ENCODE measurements at regions not wholly inside any gene's neighbourhood (a gene's known extent, or its start where the extent isn't known, plus 50 kb on each side); places are given as distances from the start of the nearest gene placed in this dataset.

GRCh38 chr15:100703032-100703578 is 100.7 kb downstream of the ASB7 start:
- DNase-seq (no peak), ATAC-seq (peak in 1 of 2 donors; percentile 52)
- intact Hi-C loops (cut with DNase I): no loop called here

- intact Hi-C loops (cut with DNase I): no loop called here
- DNase-seq (no peak), ATAC-seq (no peak)
Measured at GRCh38 chr15:100703671-100704070, 101.3 kb downstream of the ASB7 start.

- DNase-seq (no peak), ATAC-seq (peak in 1 of 2 donors; percentile 35)
- intact Hi-C loops (cut with DNase I): no loop called here
Measured at GRCh38 chr15:100704281-100705055, 102.1 kb downstream of the ASB7 start.

GRCh38 chr15:100705065-100705464 is 102.7 kb downstream of the ASB7 start:
- intact Hi-C loops (cut with DNase I): no loop called here
- DNase-seq: no peak
- ATAC-seq: no peak

- no peak for ATAC-seq
- intact Hi-C loops (cut with DNase I): no loop called here
- DNase-seq: no peak
Measured at GRCh38 chr15:100705841-100706240, 103.5 kb downstream of the ASB7 start.

- intact Hi-C loops (cut with DNase I): no loop called here
- ATAC-seq: no peak
- no peak for DNase-seq
Measured at GRCh38 chr15:100707229-100707628, 104.8 kb downstream of the ASB7 start.

- ATAC-seq (no peak), DNase-seq (no peak)
- intact Hi-C loops (cut with DNase I): no loop called here
Measured at GRCh38 chr15:100708916-100709315, 106.5 kb downstream of the ASB7 start.

GRCh38 chr15:100710222-100710621 is 107.8 kb downstream of the ASB7 start:
- ATAC-seq (peak in 1 of 2 donors; percentile 23), DNase-seq (no peak)
- intact Hi-C loops (cut with DNase I): no loop called here

- ATAC-seq: peak in 1 of 2 donors; percentile 36
- no peak for DNase-seq
- intact Hi-C loops (cut with DNase I): no loop called here
Measured at GRCh38 chr15:100710744-100711515, 108.5 kb downstream of the ASB7 start.

- intact Hi-C loops (cut with DNase I): no loop called here
- DNase-seq (no peak), ATAC-seq (peak in 1 of 2 donors; percentile 4)
Measured at GRCh38 chr15:100711516-100712021, 109.2 kb downstream of the ASB7 start.

- intact Hi-C loops (cut with DNase I): no loop called here
- peak; percentile 72 for DNase-seq
- ATAC-seq: peak in 1 of 2 donors; percentile 54
Measured at GRCh38 chr15:100712226-100712625, 109.8 kb downstream of the ASB7 start.

- intact Hi-C loops (cut with DNase I): no loop called here
- peak; percentile 37 for DNase-seq
- peak; percentile 65 to 89 for ATAC-seq
Measured at GRCh38 chr15:100713163-100713867, 110.9 kb downstream of the ASB7 start.

GRCh38 chr15:100714034-100714748 is 111.8 kb downstream of the ASB7 start:
- ATAC-seq: no peak
- intact Hi-C loops (cut with DNase I): no loop called here
- no peak for DNase-seq

- intact Hi-C loops (cut with DNase I): no loop called here
- no peak for ATAC-seq
- no peak for DNase-seq
Measured at GRCh38 chr15:100714749-100715342, 112.5 kb downstream of the ASB7 start.

- peak in 1 of 2 donors; percentile 5 for ATAC-seq
- intact Hi-C loops (cut with DNase I): no loop called here
- DNase-seq: peak; percentile 62
Measured at GRCh38 chr15:100715571-100716455, 113.4 kb downstream of the ASB7 start.

GRCh38 chr15:100716456-100717085 is 114.2 kb downstream of the ASB7 start:
- no peak for ATAC-seq

GRCh38 chr15:100717596-100717995 is 115.2 kb downstream of the ASB7 start:
- ATAC-seq (no peak), DNase-seq (no peak)
- intact Hi-C loops (cut with DNase I): no loop called here

More at GRCh38 chr15:100716456-100717085, 114.2 kb downstream of the ASB7 start:
- no peak for DNase-seq
- intact Hi-C loops (cut with DNase I): no loop called here
